Osteoblast (primary cell): ENCODE measurements at regions not wholly inside any gene's neighbourhood (a gene's known extent, or its start where the extent isn't known, plus 50 kb on each side); places are given as distances from the start of the nearest gene placed in this dataset.

Experiments used
- DNase-seq: peaks from one replicate; pipeline ENCODE4 v3.0.0; 2011; ENCODE audit warnings: low spot score, mixed read lengths; ENCODE audit not compliant: insufficient read length; ENCODE audit errors: missing footprints
- H2AFZ ChIP-seq: 2 replicates; pipeline ENCODE4 v1.6.0; 2011; ENCODE audit warnings: mild to moderate bottlenecking, low read length
- H3K27ac ChIP-seq: 2 replicates; pipeline ENCODE4 v1.5.1; 2011; ENCODE audit warnings: mild to moderate bottlenecking, low read depth, low read length, moderate library complexity
- H3K27me3 ChIP-seq: 2 replicates; pipeline ENCODE4 v1.6.0; 2012; ENCODE audit warnings: mild to moderate bottlenecking, control low read depth, inconsistent platforms, low read length, moderate library complexity; ENCODE audit not compliant: insufficient read depth
- H3K36me3 ChIP-seq: 2 replicates; pipeline ENCODE4 v1.5.1; 2011; ENCODE audit warnings: mild to moderate bottlenecking, low read length, control low read depth, moderate library complexity; ENCODE audit not compliant: insufficient read depth
- H3K4me1 ChIP-seq: 2 replicates; pipeline ENCODE4 v1.5.1; 2011; ENCODE audit warnings: mild to moderate bottlenecking, low read length, control low read depth, moderate library complexity; ENCODE audit not compliant: insufficient read depth
- H3K4me2 ChIP-seq: 2 replicates; pipeline ENCODE4 v1.6.0; 2011; ENCODE audit warnings: mild to moderate bottlenecking, low read length; ENCODE audit not compliant: insufficient read depth
- H3K4me3 ChIP-seq: fragments of 200-600 bp; sonication (generic); 3 replicates; pipeline ENCODE4 v1.5.1; 2012; ENCODE audit warnings: mild to moderate bottlenecking, low read length, inconsistent platforms; ENCODE audit not compliant: insufficient read depth
- H3K79me2 ChIP-seq: 2 replicates; pipeline ENCODE4 v1.6.0; 2012; ENCODE audit warnings: mild to moderate bottlenecking, low read length, control low read depth, inconsistent platforms; ENCODE audit not compliant: insufficient read depth
- H3K9me3 ChIP-seq: 2 replicates; pipeline ENCODE4 v1.5.1; 2011; ENCODE audit warnings: low read depth, low read length, control low read depth
- H4K20me1 ChIP-seq: 2 replicates; pipeline ENCODE4 v1.6.0; 2012; ENCODE audit warnings: mild to moderate bottlenecking, low read length, control low read depth; ENCODE audit not compliant: insufficient read depth
- CTCF ChIP-seq: IDR thresholded peaks from 2 replicates; pipeline ENCODE4 v1.5.1; 2011; ENCODE audit warnings: mild to moderate bottlenecking, low read depth, low read length, moderate library complexity; ENCODE audit errors: extremely low read depth

- Histone ChIP-seq H3K4me3 (no peak overlapping the region), H3K36me3 (no peaks in the 10 kb centered on the region), H2AFZ (no peak overlapping the region), H3K9me3 (no peaks in the 10 kb centered on the region), H3K4me1 (no peaks in the 10 kb centered on the region), H3K27ac (no peak overlapping the region), H3K27me3 (no peaks in the 10 kb centered on the region), H4K20me1 (no peaks in the 10 kb centered on the region), H3K4me2 (no peak overlapping the region), H3K79me2 (no peaks in the 10 kb centered on the region)
- TF ChIP-seq CTCF, result no peak
- no peak for DNase-seq
These were observed 253.4 kb upstream of the CDH18 start for GRCh38 chr5:20241351-20241750.

GRCh38 chr5:20231040-20231439 is 243.0 kb upstream of the CDH18 start:
- no peaks in the 10 kb centered on the region for H3K36me3 ChIP-seq
- H3K4me3 ChIP-seq, result no peak overlapping the region
- H3K4me2 ChIP-seq, result no peak overlapping the region
- no peaks in the 10 kb centered on the region for H3K27me3 ChIP-seq
- DNase-seq, result no peak
- H3K79me2 ChIP-seq, result no peaks in the 10 kb centered on the region
- no peaks in the 10 kb centered on the region for H3K4me1 ChIP-seq
- no peak for TF ChIP-seq CTCF
- no peaks in the 10 kb centered on the region for H4K20me1 ChIP-seq
- no peak overlapping the region for H3K27ac ChIP-seq
- peaks cover 4% of the 10 kb centered on the region for H3K9me3 ChIP-seq
- H2AFZ ChIP-seq, result no peak overlapping the region

- no peaks in the 10 kb centered on the region for H3K27me3 ChIP-seq
- H3K4me3 ChIP-seq, result no peak overlapping the region
- H3K79me2 ChIP-seq, result no peaks in the 10 kb centered on the region
- H3K4me1 ChIP-seq, result no peaks in the 10 kb centered on the region
- peaks cover 2% of the 10 kb centered on the region for H3K9me3 ChIP-seq
- TF ChIP-seq CTCF, result no peak
- H2AFZ ChIP-seq, result no peak overlapping the region
- no peak overlapping the region for H3K4me2 ChIP-seq
- no peak for DNase-seq
- no peaks in the 10 kb centered on the region for H4K20me1 ChIP-seq
- no peak overlapping the region for H3K27ac ChIP-seq
- H3K36me3 ChIP-seq, result no peaks in the 10 kb centered on the region
These were observed 242.0 kb upstream of the CDH18 start for GRCh38 chr5:20230010-20230409.

- Histone ChIP-seq H4K20me1 (no peaks in the 10 kb centered on the region), H3K27ac (no peak overlapping the region), H2AFZ (no peak overlapping the region), H3K36me3 (no peaks in the 10 kb centered on the region), H3K79me2 (no peaks in the 10 kb centered on the region), H3K4me2 (no peak overlapping the region), H3K9me3 (peaks cover 2% of the 10 kb centered on the region), H3K27me3 (no peaks in the 10 kb centered on the region), H3K4me1 (no peaks in the 10 kb centered on the region), H3K4me3 (no peak overlapping the region)
- TF ChIP-seq CTCF, result no peak
- no peak for DNase-seq
These were observed 241.5 kb upstream of the CDH18 start for GRCh38 chr5:20229303-20230005.
